ENCODE measurements at regions not wholly inside any gene's neighbourhood (a gene's known extent, or its start where the extent isn't known, plus 50 kb on each side); places are given as distances from the start of the nearest gene placed in this dataset.

DNA sequence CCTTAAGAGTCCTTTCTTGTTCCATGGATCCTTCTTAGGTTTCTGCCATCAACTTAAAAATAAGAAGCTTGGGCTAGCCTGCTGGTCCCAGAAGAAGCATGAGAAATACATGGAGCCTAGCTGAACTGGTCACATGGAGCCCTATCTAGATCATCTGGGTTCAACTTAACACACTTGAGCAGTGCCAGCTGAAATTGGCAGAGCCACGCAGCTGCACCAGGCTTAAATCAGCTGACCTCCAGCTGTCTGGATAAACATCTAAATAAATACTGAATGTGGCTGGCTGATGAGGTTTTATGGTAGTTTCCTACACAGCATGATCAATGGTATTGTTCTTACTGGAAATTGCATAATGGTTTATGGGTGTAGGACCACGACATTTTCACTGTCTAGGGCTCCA is 598.4 kb upstream of the FAM241A start:
- no peak overlapping the region for H3K4me3 ChIP-seq (replicated peaks in 1 of 2; ENCODE audit: low read depth in 2 of 2, low read length in 2 of 2)
- TF ChIP-seq, protein P1, sequence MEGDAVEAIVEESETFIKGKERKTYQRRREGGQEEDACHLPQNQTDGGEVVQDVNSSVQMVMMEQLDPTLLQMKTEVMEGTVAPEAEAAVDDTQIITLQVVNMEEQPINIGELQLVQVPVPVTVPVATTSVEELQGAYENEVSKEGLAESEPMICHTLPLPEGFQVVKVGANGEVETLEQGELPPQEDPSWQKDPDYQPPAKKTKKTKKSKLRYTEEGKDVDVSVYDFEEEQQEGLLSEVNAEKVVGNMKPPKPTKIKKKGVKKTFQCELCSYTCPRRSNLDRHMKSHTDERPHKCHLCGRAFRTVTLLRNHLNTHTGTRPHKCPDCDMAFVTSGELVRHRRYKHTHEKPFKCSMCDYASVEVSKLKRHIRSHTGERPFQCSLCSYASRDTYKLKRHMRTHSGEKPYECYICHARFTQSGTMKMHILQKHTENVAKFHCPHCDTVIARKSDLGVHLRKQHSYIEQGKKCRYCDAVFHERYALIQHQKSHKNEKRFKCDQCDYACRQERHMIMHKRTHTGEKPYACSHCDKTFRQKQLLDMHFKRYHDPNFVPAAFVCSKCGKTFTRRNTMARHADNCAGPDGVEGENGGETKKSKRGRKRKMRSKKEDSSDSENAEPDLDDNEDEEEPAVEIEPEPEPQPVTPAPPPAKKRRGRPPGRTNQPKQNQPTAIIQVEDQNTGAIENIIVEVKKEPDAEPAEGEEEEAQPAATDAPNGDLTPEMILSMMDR (IDR thresholded peaks at IDR 0.05; ENCODE audit: low read depth, low read length), result no peak
- no peak for DNase-seq (ENCODE audit: low read depth in 2 of 2)

DNA sequence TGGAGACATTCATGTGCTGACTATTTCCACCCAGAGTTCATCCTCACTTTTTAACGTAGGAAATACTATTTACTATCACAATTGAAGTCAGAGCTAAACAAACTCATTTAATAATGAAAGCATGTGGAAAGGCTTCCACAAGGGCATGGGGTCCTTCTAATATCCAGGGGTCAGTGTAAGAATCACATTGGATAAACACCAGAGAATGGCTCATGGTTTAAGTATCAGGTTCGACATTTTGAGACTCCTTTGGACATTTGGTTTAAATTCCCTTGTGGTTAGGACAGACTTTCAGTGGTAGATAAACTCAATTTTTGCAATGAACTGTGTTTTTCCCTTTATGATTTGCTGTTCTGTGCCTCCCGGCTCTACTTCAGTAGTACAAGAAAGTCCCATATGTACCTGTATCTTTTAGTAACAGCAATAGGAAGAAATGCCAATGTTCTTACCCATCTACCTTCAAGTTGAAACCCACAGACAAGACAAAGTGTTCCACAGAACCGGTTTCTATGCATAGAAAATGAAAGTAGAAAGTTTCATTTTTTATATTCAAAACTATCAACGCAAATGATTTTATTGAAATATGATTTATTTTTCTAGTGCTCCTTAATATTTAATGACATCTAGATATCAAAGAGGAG is 589.0 kb upstream of the FAM241A start:
- H3K4me3 ChIP-seq (replicated peaks in 1 of 2; ENCODE audit: low read depth in 2 of 2, low read length in 2 of 2), result no peak overlapping the region
- TF ChIP-seq, protein P1 (IDR thresholded peaks at IDR 0.05; ENCODE audit: low read depth, low read length), result no peak
- DNase-seq (ENCODE audit: low read depth in 2 of 2), result peak in 1 of 2 donors; percentile 16

DNA sequence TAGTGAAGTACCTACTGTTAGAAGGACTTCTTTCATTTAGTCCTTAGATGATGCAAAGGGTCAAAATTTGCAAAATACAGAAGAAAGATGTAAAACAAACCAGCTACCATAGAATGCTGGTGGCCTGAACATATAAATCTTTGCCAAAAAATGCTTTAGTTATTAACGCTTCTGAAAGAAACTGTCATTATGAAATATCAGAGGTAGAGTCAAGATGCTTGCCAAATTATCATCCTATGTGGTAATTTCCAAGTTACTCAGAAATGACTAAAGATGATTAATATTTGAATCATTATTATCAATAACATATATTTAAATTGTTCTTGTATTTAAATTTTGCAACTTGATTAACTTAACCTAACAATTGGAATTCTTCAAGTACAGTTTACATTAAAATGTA is 588.4 kb upstream of the FAM241A start:
- H3K4me3 ChIP-seq (replicated peaks in 1 of 2; ENCODE audit: low read depth in 2 of 2, low read length in 2 of 2), result no peak overlapping the region
- peak in 1 of 2 donors; percentile 57 for DNase-seq (ENCODE audit: low read depth in 2 of 2)
- TF ChIP-seq, protein P1 (IDR thresholded peaks at IDR 0.05; ENCODE audit: low read depth, low read length), result no peak

DNA sequence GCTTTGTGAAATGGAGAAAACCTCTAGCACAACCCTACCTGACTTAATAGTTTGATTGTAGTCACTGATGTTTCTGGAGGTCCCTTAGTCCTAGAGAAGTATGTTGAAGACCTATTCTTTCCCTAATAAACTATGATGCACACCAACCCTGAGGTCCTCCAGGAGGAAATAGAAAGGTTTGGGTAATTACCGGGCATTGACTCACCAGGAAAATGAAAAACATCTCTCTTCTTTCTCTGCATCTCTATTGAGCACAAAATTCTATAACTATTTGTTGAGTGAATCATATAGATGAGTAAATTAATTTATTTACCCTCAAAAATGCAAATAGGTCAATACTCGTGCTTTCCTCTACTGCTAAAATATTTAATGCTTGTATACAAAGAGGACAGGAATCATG is 582.4 kb upstream of the FAM241A start:
- TF ChIP-seq, protein P1 (IDR thresholded peaks at IDR 0.05; ENCODE audit: low read depth, low read length), result no peak
- no peak overlapping the region for H3K4me3 ChIP-seq (replicated peaks in 1 of 2; ENCODE audit: low read depth in 2 of 2, low read length in 2 of 2)
- DNase-seq (ENCODE audit: low read depth in 2 of 2), result peak in 1 of 2 donors; percentile 54

DNA sequence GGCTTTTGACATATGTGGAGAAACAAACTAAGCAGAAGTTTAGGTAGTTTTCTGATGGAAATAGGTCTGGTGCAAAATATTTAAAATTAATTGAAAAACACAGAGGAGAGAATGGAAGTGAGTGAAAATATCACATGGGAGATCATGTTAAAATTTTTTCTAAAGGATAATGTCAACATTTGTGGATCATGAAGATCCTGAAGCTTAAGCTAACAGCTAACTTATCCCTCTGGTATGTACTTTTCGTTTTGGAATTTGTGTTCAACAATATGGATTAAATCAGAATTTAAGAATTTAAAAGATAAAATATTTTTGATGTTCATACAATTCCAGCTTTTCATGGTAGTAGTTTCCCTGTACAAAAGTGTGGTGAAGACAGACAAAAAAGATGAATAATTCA is 572.8 kb upstream of the FAM241A start:
- TF ChIP-seq, protein P1 (IDR thresholded peaks at IDR 0.05; ENCODE audit: low read depth, low read length), result no peak
- H3K4me3 ChIP-seq (replicated peaks in 1 of 2; ENCODE audit: low read depth in 2 of 2, low read length in 2 of 2), result no peak overlapping the region
- DNase-seq (ENCODE audit: low read depth in 2 of 2), result no peak

DNA sequence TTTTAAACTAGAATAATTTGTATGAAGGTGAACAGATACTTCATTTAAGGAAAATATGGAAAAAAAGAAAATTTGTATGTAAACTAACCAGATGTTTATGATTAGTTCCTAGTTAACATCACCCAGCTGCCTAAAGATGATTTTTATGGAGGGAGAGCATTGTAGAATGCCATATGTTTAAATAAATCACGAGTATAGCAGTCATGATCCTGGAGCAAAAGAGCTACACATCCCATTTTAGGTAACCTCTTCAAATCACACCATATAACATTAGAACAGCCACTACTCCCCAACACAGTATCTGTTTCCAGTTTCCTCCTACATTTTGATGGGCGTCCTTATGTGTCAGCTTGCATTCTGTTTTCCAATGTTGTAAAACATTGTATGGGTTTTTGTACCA is 571.9 kb upstream of the FAM241A start:
- TF ChIP-seq, protein P1 (IDR thresholded peaks at IDR 0.05; ENCODE audit: low read depth, low read length), result no peak
- no peak for DNase-seq (ENCODE audit: low read depth in 2 of 2)

DNA sequence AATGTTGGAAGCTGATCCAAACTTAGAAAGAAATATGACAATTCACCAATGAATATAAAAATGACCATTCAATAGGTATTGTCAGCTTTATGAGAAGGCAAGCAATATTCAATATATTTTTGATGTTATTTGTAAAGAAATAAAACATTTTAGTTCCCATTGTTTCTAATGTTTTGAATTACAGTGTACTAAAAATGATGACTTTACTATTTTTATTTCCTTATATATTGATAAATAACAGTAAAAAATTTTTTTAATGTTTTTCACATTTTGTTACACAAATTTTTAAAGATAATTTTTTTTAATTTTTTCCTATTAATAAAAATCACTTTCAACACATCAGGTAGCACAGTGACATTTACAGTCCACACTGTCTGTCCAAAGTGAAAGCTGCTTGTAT is 565.5 kb upstream of the FAM241A start:
- no peak overlapping the region for H3K4me3 ChIP-seq (replicated peaks in 1 of 2; ENCODE audit: low read depth in 2 of 2, low read length in 2 of 2)
- no peak for DNase-seq (ENCODE audit: low read depth in 2 of 2)
- TF ChIP-seq, protein P1 (IDR thresholded peaks at IDR 0.05; ENCODE audit: low read depth, low read length), result no peak

More for the DNA sequence above, 571.9 kb upstream of the FAM241A start:
- no peak overlapping the region for H3K4me3 ChIP-seq (replicated peaks in 1 of 2; ENCODE audit: low read depth in 2 of 2, low read length in 2 of 2)
